ENCODE measurements at regions not wholly inside any gene's neighbourhood (a gene's known extent, or its start where the extent isn't known, plus 50 kb on each side); places are given as distances from the start of the nearest gene placed in this dataset.
A peak's percentile ranks its signal among the peaks of the same experiment; 100 is the strongest.

DNA sequence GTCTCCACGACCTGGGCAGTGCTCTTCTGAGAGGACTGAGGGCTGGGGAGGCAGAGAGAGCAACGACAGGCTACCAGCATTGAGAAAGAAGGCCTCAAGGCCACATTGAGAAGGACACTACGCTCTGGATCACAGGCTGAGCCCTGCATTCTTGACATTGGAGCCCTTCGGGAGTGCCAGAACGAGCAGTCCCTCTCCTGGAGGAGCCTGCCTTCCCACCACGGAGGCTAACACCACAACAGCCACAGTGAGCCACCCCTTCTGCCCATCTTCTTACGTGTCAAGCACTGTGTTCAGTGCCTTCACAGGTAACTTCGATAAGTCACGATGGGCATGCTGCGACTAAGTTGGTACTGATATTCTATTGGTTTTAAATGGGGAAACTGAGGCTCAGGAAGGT is 267.8 kb downstream of the RPS24 start:
- no peak for DNase-seq

DNA sequence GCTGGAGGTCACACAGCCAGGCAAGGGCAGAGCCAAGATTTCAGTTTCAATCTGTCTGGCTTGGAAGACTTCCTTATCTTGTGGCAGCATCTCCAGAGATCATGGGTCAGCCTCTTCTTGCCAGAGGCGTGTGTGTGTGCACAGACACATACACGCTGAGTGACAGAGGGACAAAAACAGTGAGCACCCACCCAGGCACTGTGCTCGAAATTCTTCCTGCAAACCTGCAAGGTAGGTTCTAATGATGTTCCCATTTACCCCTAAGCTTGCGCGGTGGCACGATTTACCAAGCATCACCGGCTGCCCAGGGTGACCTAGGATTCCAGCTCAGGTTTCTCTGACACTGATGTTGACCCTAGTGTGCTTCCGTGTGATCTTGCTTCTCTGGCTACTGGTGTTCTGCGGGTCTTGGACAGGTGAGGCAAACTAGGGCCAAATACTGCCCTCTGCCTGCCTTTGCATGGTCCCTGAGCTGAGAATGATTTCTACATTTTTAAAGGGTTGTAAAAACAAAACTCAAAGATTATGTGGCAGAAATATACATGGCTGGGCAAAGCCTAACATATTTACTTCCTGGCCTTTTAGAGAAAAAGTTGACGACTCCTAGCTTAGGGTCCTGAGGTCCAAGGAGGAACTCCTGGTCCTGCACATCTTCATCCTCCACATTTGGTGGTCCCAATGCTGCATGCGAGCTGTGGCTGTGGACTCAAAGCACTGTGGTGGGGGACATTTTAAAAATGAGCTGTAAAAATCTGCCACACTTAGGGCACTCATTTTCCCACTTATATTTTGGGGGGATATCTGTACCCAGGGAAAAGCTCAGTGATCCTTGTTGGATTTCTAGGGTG is 268.5 kb downstream of the RPS24 start:
- DNase-seq, result no peak

GRCh38 chr10:78302739-78302988 is 269.0 kb downstream of the RPS24 start:
- no peak for DNase-seq

DNA sequence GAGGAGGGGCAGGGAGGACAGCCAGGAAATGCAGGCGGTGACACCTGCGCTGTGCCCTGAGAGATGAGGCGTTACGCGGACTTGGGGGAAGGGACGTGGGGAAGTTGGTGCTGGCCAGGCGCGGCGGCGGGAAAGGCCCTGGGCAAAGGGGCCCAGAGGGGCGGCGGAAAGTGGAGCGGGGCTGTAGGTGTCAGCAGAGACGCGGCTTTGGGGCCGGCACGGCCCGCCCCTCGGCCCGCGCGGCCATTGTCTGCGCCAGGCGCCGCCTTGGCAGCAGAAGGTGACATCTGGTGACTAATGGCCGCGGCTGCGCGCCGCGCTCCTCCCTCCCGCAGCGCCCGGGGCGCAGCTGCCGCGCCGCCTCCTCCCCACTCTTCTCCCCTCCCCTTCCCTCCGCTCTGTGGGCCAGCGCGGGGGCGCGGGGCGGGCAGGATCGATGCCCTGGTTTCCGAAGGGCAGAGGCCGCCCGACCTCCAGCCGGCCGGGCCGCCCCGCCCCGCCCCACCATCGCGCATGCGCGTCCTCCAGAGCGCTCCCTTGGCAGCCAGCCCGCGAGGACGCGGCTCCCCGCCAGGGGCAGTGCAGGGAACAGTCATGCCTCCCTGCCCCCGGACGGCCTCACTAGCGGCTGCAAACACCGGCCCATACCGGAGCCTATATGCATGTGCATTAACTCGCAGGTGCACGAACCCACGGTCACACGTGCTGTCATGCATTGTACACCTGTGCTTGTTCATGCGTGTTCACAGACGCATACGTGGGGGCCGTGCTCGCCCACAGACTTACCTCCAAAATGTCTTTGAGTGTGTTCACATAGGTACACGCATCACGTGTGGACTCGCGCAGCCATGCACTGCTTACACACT is 269.6 kb downstream of the RPS24 start:
- DNase-seq, result peak; percentile 83 to 88

GRCh38 chr10:78304091-78305045 is 270.7 kb downstream of the RPS24 start:
- DNase-seq, result no peak

GRCh38 chr10:78305311-78305710 is 271.6 kb downstream of the RPS24 start:
- no peak for DNase-seq

- no peak for DNase-seq
These were observed 272.7 kb downstream of the RPS24 start for GRCh38 chr10:78306358-78306757.

- DNase-seq, result no peak
These were observed 273.9 kb downstream of the RPS24 start for GRCh38 chr10:78307576-78307975.

GRCh38 chr10:78309536-78310237 is 276.0 kb downstream of the RPS24 start:
- DNase-seq, result no peak

GRCh38 chr10:78310481-78311080 is 276.9 kb downstream of the RPS24 start:
- no peak for DNase-seq

DNA sequence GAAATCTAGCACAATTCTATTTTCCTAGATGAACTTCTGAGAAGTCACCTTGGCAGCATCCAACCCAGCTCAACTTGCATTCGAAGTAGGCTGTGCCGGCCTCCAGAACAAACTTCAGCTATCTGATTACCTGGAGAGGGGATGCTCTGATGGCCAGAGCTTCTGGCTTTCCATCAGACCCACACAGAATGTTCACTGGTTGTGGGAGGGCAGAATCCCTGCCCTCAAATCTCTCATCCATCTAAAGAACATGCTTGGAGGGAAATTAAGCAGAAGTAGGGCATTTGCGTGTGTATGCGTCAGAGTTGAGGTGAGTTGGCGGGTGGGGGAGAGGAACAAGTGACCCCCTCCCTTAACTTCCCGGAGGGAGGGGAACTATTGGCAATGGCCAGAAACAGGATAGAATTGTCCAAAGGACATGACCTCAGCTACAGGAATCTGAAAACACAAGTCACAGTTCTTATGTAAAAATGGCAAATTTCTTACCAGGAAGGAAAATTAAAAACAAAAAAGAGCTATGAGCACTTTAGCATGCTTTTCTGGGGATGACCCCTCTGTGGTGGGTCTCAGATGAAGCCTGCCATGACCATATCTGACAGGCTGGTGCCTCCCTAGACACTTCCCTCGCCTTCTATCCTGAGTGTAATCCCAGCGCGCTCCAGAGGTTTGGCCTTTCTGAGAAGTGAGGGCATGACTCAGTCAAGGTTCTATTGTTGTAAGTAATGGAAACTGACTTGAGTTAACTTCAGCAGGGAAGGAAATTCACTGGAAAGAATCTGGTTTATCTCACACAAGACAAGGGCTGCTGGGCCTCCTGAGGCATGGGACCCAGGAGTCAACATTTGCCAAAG is 278.8 kb downstream of the RPS24 start:
- no peak for DNase-seq

DNA sequence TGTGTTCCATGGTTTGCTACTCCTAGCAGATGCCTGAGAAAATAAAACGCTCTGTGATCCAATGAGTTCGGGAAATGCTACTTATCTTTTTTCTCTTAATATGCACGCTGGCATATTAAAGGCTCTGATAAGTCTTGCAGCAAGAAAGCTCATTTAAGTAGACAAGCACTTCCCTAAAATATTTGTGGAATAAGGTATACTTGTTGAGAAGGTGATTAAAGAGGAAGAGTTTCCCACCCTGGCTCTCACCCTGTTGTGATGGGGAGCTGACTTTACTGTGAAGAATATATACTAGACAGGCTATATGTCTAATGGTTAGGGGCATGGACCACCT is 279.4 kb downstream of the RPS24 start:
- no peak for DNase-seq

GRCh38 chr10:78313636-78314035 is 280.0 kb downstream of the RPS24 start:
- DNase-seq, result no peak

- no peak for DNase-seq
These were observed 281.0 kb downstream of the RPS24 start for GRCh38 chr10:78314651-78315050.

GRCh38 chr10:78316451-78316931 is 282.8 kb downstream of the RPS24 start:
- no peak for DNase-seq

- no peak for DNase-seq
These were observed 284.6 kb downstream of the RPS24 start for GRCh38 chr10:78318305-78318704.

DNA sequence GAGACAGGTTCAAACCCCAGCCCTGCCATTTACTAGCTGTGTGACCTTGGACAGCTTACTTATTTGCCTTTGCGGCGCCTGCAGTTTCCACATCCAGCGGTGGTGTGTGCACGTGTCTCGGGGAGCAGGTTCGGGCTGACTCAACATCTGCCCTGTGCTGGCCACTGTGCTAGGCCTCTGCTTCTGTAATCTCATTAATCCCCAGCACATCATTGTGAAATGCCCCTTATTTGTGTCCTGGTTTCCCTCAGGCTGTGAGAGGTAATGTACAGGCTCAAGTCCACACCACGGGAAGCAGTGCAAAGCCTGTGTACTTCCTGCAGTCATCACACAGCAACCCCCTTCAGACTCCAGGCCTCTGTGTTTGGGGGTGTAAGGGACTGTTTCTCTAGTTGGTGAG is 285.7 kb downstream of the RPS24 start:
- DNase-seq, result no peak

DNA sequence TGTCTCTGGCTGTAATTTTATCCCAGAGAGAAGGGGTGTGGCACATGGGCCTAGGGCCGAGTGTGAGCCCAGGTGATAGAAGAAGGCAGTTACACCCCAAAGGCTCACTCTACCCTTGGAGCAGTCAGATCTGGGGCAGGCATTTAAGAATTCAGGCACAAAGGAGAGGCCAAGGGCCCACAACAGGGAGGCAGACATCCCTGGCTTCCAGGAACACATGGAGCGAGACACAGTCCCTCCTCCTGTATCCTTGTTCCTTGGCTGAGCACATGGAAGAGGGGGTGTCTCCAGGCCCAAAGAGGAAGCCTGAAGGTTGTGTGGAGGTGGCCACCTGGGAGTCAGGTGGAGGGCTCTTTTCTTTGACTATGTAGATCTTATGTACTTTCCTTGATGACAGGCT is 286.2 kb downstream of the RPS24 start:
- DNase-seq, result no peak

DNA sequence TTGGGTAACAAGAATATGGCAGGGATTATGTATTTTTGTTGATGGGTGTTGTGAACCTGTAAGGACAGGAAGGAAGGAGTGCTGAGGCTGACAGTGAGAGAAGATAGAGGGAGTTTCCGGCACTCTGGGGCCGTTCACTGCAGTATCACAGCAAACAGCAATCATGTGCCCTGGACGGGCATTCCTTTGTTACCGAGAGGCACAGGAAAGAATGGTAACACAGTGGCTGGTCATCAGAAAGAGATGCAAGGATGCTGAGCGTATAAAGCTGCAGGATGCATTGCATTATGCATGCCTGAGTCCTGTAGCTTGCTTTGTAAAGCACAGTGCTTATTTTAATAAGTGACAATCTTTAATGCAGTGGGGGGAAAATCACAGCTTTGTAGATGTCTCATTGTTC is 286.8 kb downstream of the RPS24 start:
- no peak for DNase-seq

- DNase-seq, result no peak
These were observed 287.3 kb downstream of the RPS24 start for GRCh38 chr10:78321000-78321399.

GRCh38 chr10:78321500-78321899 is 287.8 kb downstream of the RPS24 start:
- DNase-seq, result no peak

All from AML-193 (cell line).